Stomach (tissue), 8 donors: ENCODE measurements at regions not wholly inside any gene's neighbourhood (a gene's known extent, or its start where the extent isn't known, plus 50 kb on each side); places are given as distances from the start of the nearest gene placed in this dataset.
"Not testable (repeated sequence)": the region's sequence is repeated elsewhere in the genome, so short reads cannot be mapped to it uniquely, and the experiment has no call there.

Experiments used
- DNase-seq, 2 donors: peaks; one replicate each; pipeline versions ENCODE4 v3.0.0 to v3.0.0-alpha.2; 2013 to 2019
- H3K27ac ChIP-seq, 5 donors: fragments of 200-600 bp in 4 of 5; sonication (generic) in 4 of 5; one replicate each; pipeline ENCODE4 v1.5.1; 2013 to 2019; ENCODE audit warnings: mild to moderate bottlenecking in 1 of 5, moderate library complexity in 1 of 5
- H3K27me3 ChIP-seq, 3 donors: fragments of 200-600 bp; sonication (generic); one replicate each; pipeline ENCODE4 v1.5.1; 2017 to 2019; ENCODE audit warnings: mixed run types in 1 of 3
- H3K36me3 ChIP-seq, 4 donors: fragments of 200-600 bp; sonication (generic); 1 replicate in 3 of 4; 2 replicates in 1 of 4; pipeline ENCODE4 v1.5.1; 2016 to 2019
- H3K4me1 ChIP-seq, 4 donors: fragments of 200-600 bp; sonication (generic); one replicate each; pipeline ENCODE4 v1.5.1; 2016 to 2019
- H3K4me3 ChIP-seq, 4 donors: fragments of 200-600 bp; sonication (generic) in 3 of 4; one replicate each; pipeline ENCODE4 v1.5.1; 2016 to 2019; ENCODE audit warnings: mild to moderate bottlenecking in 1 of 4
- H3K9me3 ChIP-seq, 4 donors: fragments of 200-600 bp; sonication (generic); one replicate each; pipeline ENCODE4 v1.5.1; 2016 to 2019
- CTCF ChIP-seq, 7 experiments: fragments of 450-650 bp in 4 of 7; fragments of 200-600 bp in 3 of 7; sonication (generic) in 3 of 7; IDR thresholded peaks; one replicate each; pipeline ENCODE4 v1.5.1; 2016 to 2019; ENCODE audit warnings: antibody characterized with exemption in 7 of 7, control low read depth in 2 of 7, mild to moderate bottlenecking in 1 of 7
- EP300 ChIP-seq: sonication (generic); formaldehyde crosslinking; IDR thresholded peaks from one replicate; pipeline ENCODE4 v1.6.1; 2017; ENCODE audit warnings: antibody characterized with exemption
- POLR2A ChIP-seq, 4 donors: fragments of 450-650 bp; IDR thresholded peaks; one replicate each; pipeline ENCODE4 v1.6.1; 2016; ENCODE audit warnings: antibody characterized with exemption in 4 of 4, control low read depth in 2 of 4, mild to moderate bottlenecking in 1 of 4, moderate library complexity in 1 of 4
- POLR2AphosphoS5 ChIP-seq, 3 donors: sonication (generic); formaldehyde crosslinking; IDR thresholded peaks; one replicate each; pipeline ENCODE4 v1.6.1; 2016; ENCODE audit warnings: antibody characterized with exemption in 3 of 3
- WGBS, 5 donors: extraction: QIAGEN DNeasy Blood & Tissue Kit in 3 of 5; methylation state at CpG; one replicate each; pipeline versions ENCODE4 v1.1.5 to v1.1.7; 2013 to 2018; 5-methylcytosine and 5-hydroxymethylcytosine counted together
- intact Hi-C: fragments of 100-400 bp; cut with DNase I; formaldehyde crosslinking; loops from one replicate; pipeline ENCODE4 v1.15.1; 2023; ENCODE audit warnings: low total_unique reads
- donor health status: healthy with polysubstance abuse.
- donor health status: Bipolar disorder and iron deficiency.
- donor health status: healthy.

DNA sequence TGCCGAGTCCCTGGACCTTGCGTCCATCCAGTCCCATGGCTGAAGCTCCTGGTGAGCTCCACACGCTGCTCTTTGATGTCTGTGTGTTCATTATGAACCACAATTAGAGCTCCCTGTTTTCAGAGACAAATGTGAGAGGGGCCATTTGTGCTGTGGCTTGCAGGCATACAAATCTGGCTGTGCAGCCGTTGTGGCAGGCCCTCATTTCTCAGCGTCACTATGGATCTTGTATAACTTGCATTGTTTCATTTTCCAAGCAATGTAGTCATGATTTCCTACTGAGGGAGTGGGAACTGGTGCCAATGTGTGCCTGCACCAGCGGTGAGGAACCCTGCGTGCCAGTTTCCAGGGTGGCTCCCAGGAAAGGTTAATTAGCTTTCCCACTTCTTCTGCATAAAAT, 542.6 kb downstream of the TMEM114 start:
- intact Hi-C loops = no loop called here
- Histone ChIP-seq H3K36me3 (no peaks in the 10 kb centered on the region), H3K27me3 (no peaks in the 10 kb centered on the region), H3K4me1 (no peaks in the 10 kb centered on the region), H3K27ac (no peak overlapping the region), H3K4me3 (no peak overlapping the region), H3K9me3 (peaks cover 0 to 9% (median 2%) of the 10 kb centered on the region in 4 donors)
- WGBS, 5 donors = 75 to 86% (median 81%) methylated on average over 6 to 7 of the region's 7 CpGs
- TF ChIP-seq EP300 = no peak
- no peak for TF ChIP-seq CTCF (IDR thresholded peaks at IDR 0.05)
- TF ChIP-seq POLR2AphosphoS5 (IDR thresholded peaks at IDR 0.05) = no peak
- no peak for TF ChIP-seq POLR2A (IDR thresholded peaks at IDR 0.05)
- DNase-seq = no peak

DNA sequence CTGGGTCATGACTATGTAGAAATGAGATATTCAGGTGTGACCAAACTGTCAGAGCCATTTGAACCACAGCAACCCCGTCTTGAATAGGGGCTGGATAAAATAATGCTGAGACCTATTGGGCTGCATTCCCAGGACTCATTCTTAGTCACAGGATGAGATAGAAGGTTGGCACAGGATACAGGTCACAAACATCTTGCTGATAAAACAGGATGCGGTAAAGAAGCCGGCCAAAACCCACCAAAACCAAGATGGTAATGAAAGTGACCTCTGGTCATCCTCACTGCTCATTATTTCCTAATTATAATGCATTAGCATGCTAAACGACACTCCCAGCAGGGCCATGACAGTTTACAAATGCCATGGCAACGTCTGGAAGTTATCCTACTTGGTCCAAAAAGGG, 545.5 kb downstream of the TMEM114 start:
- 66 to 67% (median 66%) methylated on average over 5 of the region's 5 CpGs for WGBS, 5 donors
- intact Hi-C loops = no loop called here
- TF ChIP-seq CTCF (IDR thresholded peaks at IDR 0.05) (no peak), EP300 (no peak), POLR2A (IDR thresholded peaks at IDR 0.05) (no peak), POLR2AphosphoS5 (IDR thresholded peaks at IDR 0.05) (no peak)

DNA sequence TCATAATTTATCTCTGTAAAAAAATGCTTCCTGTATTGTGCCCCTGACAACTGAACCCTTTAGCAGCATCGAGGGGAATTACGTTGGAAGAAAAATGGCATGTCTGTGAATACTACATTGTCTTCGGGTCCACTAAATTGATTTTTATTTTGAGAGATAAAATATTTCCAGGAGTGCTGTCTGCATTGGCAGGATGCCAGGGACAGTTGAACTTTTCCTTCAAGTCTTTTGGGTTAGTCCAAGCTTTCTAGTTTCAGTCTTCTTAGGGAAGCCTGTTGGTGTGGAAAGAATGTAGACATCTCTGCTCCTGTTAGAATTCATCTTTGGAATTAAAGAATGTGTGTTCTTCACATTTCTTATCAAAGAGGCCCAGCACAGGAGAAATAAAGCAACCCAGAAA, 557.9 kb downstream of the TMEM114 start:
- H3K27ac ChIP-seq = no peak overlapping the region
- DNase-seq = no peak
- no peaks in the 10 kb centered on the region for H3K4me1 ChIP-seq
- peaks cover 0 to 17% (median 0%) of the 10 kb centered on the region in 4 donors for H3K9me3 ChIP-seq
- H3K4me3 ChIP-seq = no peak overlapping the region
- intact Hi-C loops = no loop called here
- no peaks in the 10 kb centered on the region for H3K36me3 ChIP-seq
- no peaks in the 10 kb centered on the region for H3K27me3 ChIP-seq
- WGBS, 5 donors = 74 to 86% (median 80%) methylated on average over 3 of the region's 3 CpGs
- TF ChIP-seq EP300 (no peak), POLR2A (IDR thresholded peaks at IDR 0.05) (no peak), CTCF (IDR thresholded peaks at IDR 0.05) (no peak), POLR2AphosphoS5 (IDR thresholded peaks at IDR 0.05) (no peak)

More for the DNA sequence above, 545.5 kb downstream of the TMEM114 start:
- Histone ChIP-seq H3K27ac (no peak overlapping the region), H3K4me3 (no peak overlapping the region), H3K36me3 (no peaks in the 10 kb centered on the region), H3K27me3 (no peaks in the 10 kb centered on the region), H3K4me1 (no peaks in the 10 kb centered on the region), H3K9me3 (peaks cover 0 to 9% (median 2%) of the 10 kb centered on the region in 4 donors)
- no peak for DNase-seq

DNA sequence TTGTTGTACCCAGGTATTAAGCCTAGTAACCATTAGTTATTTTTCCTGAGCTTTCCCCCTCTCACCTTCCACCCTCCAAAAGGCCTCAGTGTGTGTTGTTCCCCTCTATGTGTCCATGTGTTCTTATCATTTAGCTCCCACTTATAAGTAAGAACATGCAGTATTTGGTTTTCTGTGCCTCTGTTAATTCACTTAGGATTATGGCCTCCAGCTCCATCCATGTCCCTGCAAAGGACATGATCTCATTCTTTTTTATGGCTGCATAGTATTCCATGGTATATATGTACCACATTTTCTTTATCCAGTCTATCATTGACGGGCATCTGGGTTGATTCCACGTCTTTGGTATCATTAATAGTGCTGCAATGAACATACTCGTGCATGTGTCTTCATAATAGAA, 560.3 kb downstream of the TMEM114 start:
- H3K36me3 ChIP-seq, DNase-seq, H3K27ac ChIP-seq, intact Hi-C loops, H3K4me1 ChIP-seq, H3K27me3 ChIP-seq, H3K4me3 ChIP-seq: not testable (repeated sequence)
- H3K9me3 ChIP-seq = peaks cover 0 to 18% (median 0%) of the 10 kb centered on the region in 4 donors
- WGBS, 5 donors = 71 to 89% (median 78%) methylated on average over 3 of the region's 3 CpGs

DNA sequence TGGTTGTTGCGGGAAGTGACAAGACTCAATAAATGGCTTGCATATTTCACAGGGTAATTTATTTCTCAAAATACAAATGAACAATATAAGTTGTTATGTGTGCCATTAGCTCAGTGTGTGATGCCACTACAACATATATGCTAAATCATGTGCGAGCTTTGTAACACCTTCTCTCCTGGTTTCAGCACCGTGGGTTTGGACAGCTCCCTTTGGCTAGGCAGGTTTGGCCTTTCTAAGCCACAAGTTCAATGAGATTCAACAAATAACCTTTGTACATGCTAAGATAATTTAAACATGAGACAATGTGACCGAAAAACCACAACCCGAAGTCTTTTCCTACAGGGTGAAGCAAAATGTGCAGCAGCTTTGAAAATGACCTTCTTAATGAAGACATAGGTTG, 563.9 kb downstream of the TMEM114 start:
- no peaks in the 10 kb centered on the region for H3K27me3 ChIP-seq
- TF ChIP-seq POLR2AphosphoS5 (IDR thresholded peaks at IDR 0.05) (no peak), POLR2A (IDR thresholded peaks at IDR 0.05) (no peak), CTCF (IDR thresholded peaks at IDR 0.05) (no peak), EP300 (no peak)
- intact Hi-C loops = no loop called here
- H3K9me3 ChIP-seq = peaks cover 0 to 18% (median 0%) of the 10 kb centered on the region in 4 donors
- no peaks in the 10 kb centered on the region for H3K36me3 ChIP-seq
- H3K27ac ChIP-seq = no peak overlapping the region
- 47 to 58% (median 50%) methylated on average over 5 of the region's 5 CpGs for WGBS, 5 donors
- no peak overlapping the region for H3K4me3 ChIP-seq
- no peaks in the 10 kb centered on the region for H3K4me1 ChIP-seq
- DNase-seq = peak in 1 of 2 donors; percentile 38
